PFSK-1 (cell line): ENCODE measurements at regions not wholly inside any gene's neighbourhood (a gene's known extent, or its start where the extent isn't known, plus 50 kb on each side); places are given as distances from the start of the nearest gene placed in this dataset.

Source experiments
- FOXP2 ChIP-seq: optimal IDR thresholded peaks from 2 replicates; pipeline ENCODE3; 2011; ENCODE audit warnings: borderline replicate concordance, control low read depth, inconsistent platforms; ENCODE audit not compliant: insufficient read depth; ENCODE audit errors: extremely low read length, extremely low read depth
- POLR2AphosphoS5 ChIP-seq: IDR thresholded peaks from 2 replicates; pipeline ENCODE4 v1.6.1; 2012; ENCODE audit warnings: low read depth, mild to moderate bottlenecking, control low read depth, low read length, moderate library complexity
- REST ChIP-seq, 2 experiments: IDR thresholded peaks; 2 replicates each; pipeline versions ENCODE4 v1.6.1 to v1.8.0; 2011 to 2012; ENCODE audit warnings: low read depth in 2 of 2, low read length in 2 of 2, control low read depth in 1 of 2, inconsistent platforms in 1 of 2, mild to moderate bottlenecking in 1 of 2, moderate library complexity in 1 of 2; ENCODE audit not compliant: insufficient read depth in 1 of 2
- SIN3A ChIP-seq: IDR thresholded peaks from 2 replicates; pipeline ENCODE4 v1.6.1; 2012; ENCODE audit warnings: mild to moderate bottlenecking, low read length, moderate library complexity, borderline replicate concordance; ENCODE audit not compliant: insufficient read depth
- TAF1 ChIP-seq: IDR thresholded peaks from 2 replicates; pipeline ENCODE4 v1.6.1; 2012; ENCODE audit warnings: low read length, control low read depth, borderline replicate concordance; ENCODE audit not compliant: insufficient read depth

- TF ChIP-seq POLR2AphosphoS5, result no peak
- TF ChIP-seq SIN3A, result peak; percentile 99
- TF ChIP-seq REST (IDR thresholded peaks at IDR 0.05; ENCODE audit: insufficient read depth in 1 of 2, low read depth in 2 of 2, low read length in 2 of 2), result no peak
- 0 out of 2 replicates have a peak, but pooled peaks have one; percentile 17 for TF ChIP-seq TAF1
- TF ChIP-seq FOXP2, result peak; percentile 27
These were observed 220.1 kb upstream of the MKLN1 start for GRCh38 chr7:131107337-131108211.

- TF ChIP-seq FOXP2 (no peak), POLR2AphosphoS5 (no peak), REST (IDR thresholded peaks at IDR 0.05; ENCODE audit: insufficient read depth in 1 of 2, low read depth in 2 of 2, low read length in 2 of 2) (no peak), SIN3A (no peak), TAF1 (no peak)
These were observed 219.3 kb upstream of the MKLN1 start for GRCh38 chr7:131108212-131108940.

GRCh38 chr7:131109011-131109758, 218.5 kb upstream of the MKLN1 start:
- TF ChIP-seq TAF1, result no peak
- TF ChIP-seq SIN3A, result no peak

GRCh38 chr7:131109759-131110296, 217.8 kb upstream of the MKLN1 start:
- peak; percentile 80 for TF ChIP-seq FOXP2
- no peak for TF ChIP-seq POLR2AphosphoS5
- no peak for TF ChIP-seq REST (IDR thresholded peaks at IDR 0.05; ENCODE audit: insufficient read depth in 1 of 2, low read depth in 2 of 2, low read length in 2 of 2)
- TF ChIP-seq TAF1, result peak; percentile 46; the same call in 1 of the 2 replicates
- TF ChIP-seq SIN3A, result peak; percentile 47; the same call in 1 of the 2 replicates
